Neural crest cell (in vitro differentiated cells): ENCODE measurements at regions not wholly inside any gene's neighbourhood (a gene's known extent, or its start where the extent isn't known, plus 50 kb on each side); places are given as distances from the start of the nearest gene placed in this dataset.
A peak's percentile ranks its signal among the peaks of the same experiment; 100 is the strongest.

Source experiments
- DNase-seq: peaks from one replicate; pipeline ENCODE4 v3.0.0; 2021; ENCODE audit warnings: low read depth, mixed read lengths, low spot score
- H3K27ac Mint-ChIP-seq: one replicate; pipeline ENCODE4 v1.8.0; 2021; ENCODE audit warnings: mild to moderate bottlenecking, mixed read lengths; ENCODE audit not compliant: unreplicated experiment
- H3K27me3 Mint-ChIP-seq: 2 replicates; pipeline ENCODE4 v1.8.0; 2021; ENCODE audit warnings: low read depth, mild to moderate bottlenecking, mixed read lengths
- H3K36me3 Mint-ChIP-seq: 2 replicates; pipeline ENCODE4 v1.8.0; 2021; ENCODE audit warnings: low read depth, mild to moderate bottlenecking, mixed read lengths
- H3K4me1 Mint-ChIP-seq: 2 replicates; pipeline ENCODE4 v1.8.0; 2021; ENCODE audit warnings: mixed read lengths
- H3K4me3 Mint-ChIP-seq: one replicate; pipeline ENCODE4 v1.8.0; 2021; ENCODE audit warnings: mild to moderate bottlenecking, mixed read lengths
- H3K9me3 Mint-ChIP-seq: 2 replicates; pipeline ENCODE4 v1.8.0; 2021; ENCODE audit warnings: mixed read lengths
- TF ChIP-seq, protein P1 (sequence below): fragments of 200-600 bp; sonication (generic); conservative IDR thresholded peaks from 2 replicates; pipeline ENCODE4 v1.5.0; 2021; ENCODE audit warnings: antibody characterized with exemption, mild to moderate bottlenecking

DNA sequence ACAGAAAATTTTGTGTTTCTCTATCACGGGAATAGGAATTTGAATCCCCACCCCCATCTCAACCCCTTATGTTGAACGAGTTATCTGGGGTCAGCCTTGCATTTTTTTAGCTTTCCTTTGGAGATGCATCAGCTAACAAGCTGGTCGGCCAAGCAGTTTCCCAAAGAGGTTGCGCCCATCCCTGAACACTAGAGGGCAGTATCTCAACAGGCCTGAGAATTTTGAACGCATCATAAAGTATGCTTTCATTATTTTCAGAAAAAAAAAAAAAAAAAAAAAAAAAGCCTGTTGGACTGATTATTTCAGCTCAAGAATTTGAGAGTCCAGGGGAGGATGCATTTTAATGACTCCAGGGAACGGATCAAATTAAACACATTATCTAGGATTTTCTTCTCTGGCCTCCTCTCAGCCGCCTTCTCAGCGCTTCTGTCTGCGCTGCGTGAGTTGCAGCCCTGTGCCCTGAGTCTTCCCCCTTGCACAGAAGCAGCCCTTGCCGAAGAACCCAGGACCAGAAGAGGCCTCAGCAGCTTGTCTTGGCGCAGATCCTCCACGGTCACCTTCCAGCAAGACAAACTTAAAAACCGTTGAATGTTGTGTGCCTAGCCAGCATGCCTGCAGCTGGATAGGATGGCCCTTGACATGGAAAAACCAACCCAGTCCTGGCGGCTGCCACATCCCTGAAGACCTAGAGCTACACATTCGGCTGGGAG lies 76.6 kb upstream of the GZMB start:
- no peaks in the 10 kb centered on the region for H3K9me3 Mint-ChIP-seq
- no peaks in the 10 kb centered on the region for H3K4me1 Mint-ChIP-seq
- H3K36me3 Mint-ChIP-seq: no peaks in the 10 kb centered on the region
- DNase-seq: peak; percentile 51
- TF ChIP-seq, protein P1, sequence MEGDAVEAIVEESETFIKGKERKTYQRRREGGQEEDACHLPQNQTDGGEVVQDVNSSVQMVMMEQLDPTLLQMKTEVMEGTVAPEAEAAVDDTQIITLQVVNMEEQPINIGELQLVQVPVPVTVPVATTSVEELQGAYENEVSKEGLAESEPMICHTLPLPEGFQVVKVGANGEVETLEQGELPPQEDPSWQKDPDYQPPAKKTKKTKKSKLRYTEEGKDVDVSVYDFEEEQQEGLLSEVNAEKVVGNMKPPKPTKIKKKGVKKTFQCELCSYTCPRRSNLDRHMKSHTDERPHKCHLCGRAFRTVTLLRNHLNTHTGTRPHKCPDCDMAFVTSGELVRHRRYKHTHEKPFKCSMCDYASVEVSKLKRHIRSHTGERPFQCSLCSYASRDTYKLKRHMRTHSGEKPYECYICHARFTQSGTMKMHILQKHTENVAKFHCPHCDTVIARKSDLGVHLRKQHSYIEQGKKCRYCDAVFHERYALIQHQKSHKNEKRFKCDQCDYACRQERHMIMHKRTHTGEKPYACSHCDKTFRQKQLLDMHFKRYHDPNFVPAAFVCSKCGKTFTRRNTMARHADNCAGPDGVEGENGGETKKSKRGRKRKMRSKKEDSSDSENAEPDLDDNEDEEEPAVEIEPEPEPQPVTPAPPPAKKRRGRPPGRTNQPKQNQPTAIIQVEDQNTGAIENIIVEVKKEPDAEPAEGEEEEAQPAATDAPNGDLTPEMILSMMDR: peak; percentile 85
- peaks cover 14% of the 10 kb centered on the region for H3K27me3 Mint-ChIP-seq
- no peak overlapping the region for H3K4me3 Mint-ChIP-seq
- no peak overlapping the region for H3K27ac Mint-ChIP-seq

DNA sequence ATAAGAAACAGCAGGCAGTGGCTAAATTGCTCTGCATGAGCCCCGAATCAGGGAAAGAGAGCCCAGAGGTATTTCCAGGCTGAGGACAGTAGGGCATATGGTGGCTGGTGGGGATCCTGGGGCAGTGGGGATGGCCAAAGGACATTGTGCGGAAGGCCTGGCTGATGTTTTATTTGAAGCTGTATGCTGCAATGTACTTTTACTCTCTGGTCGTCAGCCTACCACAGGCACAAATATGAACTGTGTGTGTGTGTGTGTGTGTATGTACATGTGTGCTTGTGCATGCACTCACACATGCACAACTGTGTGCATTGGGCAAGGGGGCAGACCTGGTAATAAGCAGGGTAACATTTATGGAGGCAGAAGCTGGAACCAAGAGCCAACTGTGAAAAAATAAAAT lies 74.7 kb upstream of the GZMB start:
- Mint-ChIP-seq H3K9me3 (no peaks in the 10 kb centered on the region), H3K36me3 (no peaks in the 10 kb centered on the region), H3K4me3 (no peak overlapping the region), H3K27ac (no peak overlapping the region), H3K27me3 (peaks cover 21% of the 10 kb centered on the region), H3K4me1 (no peaks in the 10 kb centered on the region)
- TF ChIP-seq, protein P1: no peak
- DNase-seq: no peak

- no peak for DNase-seq
- Mint-ChIP-seq H3K27ac (no peak overlapping the region), H3K4me3 (no peak overlapping the region), H3K4me1 (no peaks in the 10 kb centered on the region), H3K9me3 (no peaks in the 10 kb centered on the region), H3K27me3 (peaks cover 26% of the 10 kb centered on the region), H3K36me3 (no peaks in the 10 kb centered on the region)
- TF ChIP-seq, protein P1: no peak
Observed at GRCh38 chr14:24706351-24706750, 72.4 kb upstream of the GZMB start.

- TF ChIP-seq, protein P1: no peak
- no peaks in the 10 kb centered on the region for H3K36me3 Mint-ChIP-seq
- peaks cover 2% of the 10 kb centered on the region for H3K9me3 Mint-ChIP-seq
- H3K4me1 Mint-ChIP-seq: no peaks in the 10 kb centered on the region
- H3K4me3 Mint-ChIP-seq: no peak overlapping the region
- no peak overlapping the region for H3K27ac Mint-ChIP-seq
- DNase-seq: no peak
- peaks cover 26% of the 10 kb centered on the region for H3K27me3 Mint-ChIP-seq
Observed at GRCh38 chr14:24705840-24706239, 71.8 kb upstream of the GZMB start.

DNA sequence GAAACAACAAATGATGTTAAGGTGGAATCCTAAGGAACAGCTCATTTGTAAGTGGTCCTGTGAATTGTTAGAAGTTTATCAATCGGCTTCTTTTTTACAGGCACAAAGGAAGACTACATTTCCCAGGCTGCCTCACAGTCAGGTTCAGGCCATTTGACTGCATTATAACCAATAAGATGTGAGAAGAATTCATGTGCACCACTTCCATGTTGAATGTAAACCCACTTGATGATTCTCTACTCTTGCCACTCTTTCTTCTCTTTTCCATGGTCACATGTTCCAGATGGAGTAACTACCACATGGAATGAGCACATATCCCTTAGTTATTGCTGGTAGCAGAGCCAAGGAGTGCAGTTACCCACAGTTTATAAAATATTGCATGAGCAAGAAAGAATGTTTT lies 67.1 kb upstream of the GZMB start:
- DNase-seq: no peak
- no peaks in the 10 kb centered on the region for H3K4me1 Mint-ChIP-seq
- H3K9me3 Mint-ChIP-seq: peaks cover 2% of the 10 kb centered on the region
- no peaks in the 10 kb centered on the region for H3K36me3 Mint-ChIP-seq
- H3K27me3 Mint-ChIP-seq: peaks cover 18% of the 10 kb centered on the region
- H3K27ac Mint-ChIP-seq: no peak overlapping the region
- TF ChIP-seq, protein P1: no peak
- H3K4me3 Mint-ChIP-seq: no peak overlapping the region
